ENCODE measurements at regions not wholly inside any gene's neighbourhood (a gene's known extent, or its start where the extent isn't known, plus 50 kb on each side); places are given as distances from the start of the nearest gene placed in this dataset.

- DNase-seq (ENCODE audit: low spot score): no peak
- Histone ChIP-seq H3K4me1 (ENCODE audit: control insufficient read depth in 4 of 4, insufficient read depth in 4 of 4, low read length in 3 of 4) (no peaks in the 10 kb centered on the region), H3K9ac (ENCODE audit: low read depth in 1 of 2, low read length in 2 of 2) (no peak overlapping the region), H3K4me3 (ENCODE audit: low read depth in 1 of 3, low read length in 3 of 3) (no peak overlapping the region), H3K36me3 (ENCODE audit: control insufficient read depth in 4 of 4, insufficient read depth in 3 of 4, low read depth in 1 of 4, low read length in 3 of 4) (no peaks in the 10 kb centered on the region), H3K27ac (ENCODE audit: low read depth in 1 of 2, low read length in 2 of 2) (no peak overlapping the region), H3K27me3 (ENCODE audit: control insufficient read depth in 4 of 4, insufficient read depth in 4 of 4, low read length in 3 of 4) (no peaks in the 10 kb centered on the region), H3K9me3 (ENCODE audit: control insufficient read depth in 4 of 4, low read length in 3 of 4) (no peaks in the 10 kb centered on the region)
- TF ChIP-seq MAX (IDR thresholded peaks at IDR 0.05) (no peak), RAD21 (IDR thresholded peaks at IDR 0.05) (no peak), SP1 (IDR thresholded peaks at IDR 0.05) (no peak), YY1 (IDR thresholded peaks at IDR 0.05) (no peak)
- 77% methylated on average over 5 of the region's 5 CpGs for WGBS
Observed at GRCh38 chr5:125422342-125422741, 675.9 kb upstream of the ZNF608 start.

- H3K9ac ChIP-seq (ENCODE audit: low read depth in 1 of 2, low read length in 2 of 2): no peak overlapping the region
- no peak overlapping the region for H3K4me3 ChIP-seq (ENCODE audit: low read depth in 1 of 3, low read length in 3 of 3)
- H3K27me3 ChIP-seq (ENCODE audit: control insufficient read depth in 4 of 4, insufficient read depth in 4 of 4, low read length in 3 of 4): no peaks in the 10 kb centered on the region
- peak; percentile 81 for TF ChIP-seq REST (IDR thresholded peaks at IDR 0.05)
- TF ChIP-seq YY1 (IDR thresholded peaks at IDR 0.05): no peak
- 65% methylated on average over 6 of the region's 6 CpGs for WGBS
- H3K9me3 ChIP-seq (ENCODE audit: control insufficient read depth in 4 of 4, low read length in 3 of 4): peaks cover 0 to 2% (median 1%) of the 10 kb centered on the region in 4 donors
- H3K36me3 ChIP-seq (ENCODE audit: control insufficient read depth in 4 of 4, insufficient read depth in 3 of 4, low read depth in 1 of 4, low read length in 3 of 4): no peaks in the 10 kb centered on the region
- no peaks in the 10 kb centered on the region for H3K4me1 ChIP-seq (ENCODE audit: control insufficient read depth in 4 of 4, insufficient read depth in 4 of 4, low read length in 3 of 4)
- no peak for DNase-seq (ENCODE audit: low spot score)
- no peak overlapping the region for H3K27ac ChIP-seq (ENCODE audit: low read depth in 1 of 2, low read length in 2 of 2)
Observed at GRCh38 chr5:125424402-125425141, 678.1 kb upstream of the ZNF608 start.

GRCh38 chr5:125429498-125429897, 683.1 kb upstream of the ZNF608 start:
- TF ChIP-seq TAF1 (conservative IDR thresholded peaks at IDR 0.05): no peak
- TF ChIP-seq ZBTB33 (IDR thresholded peaks at IDR 0.05): no peak
- no peak for TF ChIP-seq MAX (IDR thresholded peaks at IDR 0.05)
- no peak for TF ChIP-seq FOXA2 (IDR thresholded peaks at IDR 0.05)
- TF ChIP-seq CTCF (IDR thresholded peaks at IDR 0.05; ENCODE audit: low read depth, low read length, missing input control): no peak
- TF ChIP-seq FOXA1 (IDR thresholded peaks at IDR 0.05): no peak
- no peak for TF ChIP-seq NR2F2 (IDR thresholded peaks at IDR 0.05)
- TF ChIP-seq RAD21 (IDR thresholded peaks at IDR 0.05): no peak
- TF ChIP-seq REST (IDR thresholded peaks at IDR 0.05): no peak
- no peak for TF ChIP-seq HNF4A (conservative IDR thresholded peaks at IDR 0.05)
- no peak for TF ChIP-seq GABPA (IDR thresholded peaks at IDR 0.05 in 1 of 2, conservative IDR thresholded peaks at IDR 0.05 in 1 of 2)
- Histone ChIP-seq H3K27me3 (ENCODE audit: control insufficient read depth in 4 of 4, insufficient read depth in 4 of 4, low read length in 3 of 4) (no peaks in the 10 kb centered on the region), H3K9me3 (ENCODE audit: control insufficient read depth in 4 of 4, low read length in 3 of 4) (peaks cover 0 to 2% (median 1%) of the 10 kb centered on the region in 4 donors), H3K4me1 (ENCODE audit: control insufficient read depth in 4 of 4, insufficient read depth in 4 of 4, low read length in 3 of 4) (no peaks in the 10 kb centered on the region), H3K9ac (ENCODE audit: low read depth in 1 of 2, low read length in 2 of 2) (no peak overlapping the region), H3K36me3 (ENCODE audit: control insufficient read depth in 4 of 4, insufficient read depth in 3 of 4, low read depth in 1 of 4, low read length in 3 of 4) (no peaks in the 10 kb centered on the region), H3K4me3 (ENCODE audit: low read depth in 1 of 3, low read length in 3 of 3) (no peak overlapping the region), H3K27ac (ENCODE audit: low read depth in 1 of 2, low read length in 2 of 2) (no peak overlapping the region)
- 54% methylated on average over 1 of the region's 1 CpG for WGBS
- no peak for DNase-seq (ENCODE audit: low spot score)

Measured in liver (tissue), 8 donors.